HAP-1 (cell line): ENCODE measurements at regions not wholly inside any gene's neighbourhood (a gene's known extent, or its start where the extent isn't known, plus 50 kb on each side); places are given as distances from the start of the nearest gene placed in this dataset.
"Not testable (repeated sequence)": the region's sequence is repeated elsewhere in the genome, so short reads cannot be mapped to it uniquely, and the experiment has no call there.

Experiments used
- DNase-seq, 2 experiments: peaks; one replicate each; pipeline ENCODE4 v3.0.0-alpha.2; 2016 to 2020; ENCODE audit warnings: low spot score in 2 of 2
- H3K27me3 ChIP-seq: fragments of 250-450 bp; sonication (Bioruptor Pico); 2 replicates; pipeline ENCODE4 v1.5.1; 2020; ENCODE audit warnings: low read depth, mild to moderate bottlenecking, moderate library complexity
- H3K36me3 ChIP-seq: fragments of 250-450 bp; sonication (Bioruptor Pico); replicated peaks from 2 replicates; pipeline ENCODE4 v1.5.1; 2020; ENCODE audit warnings: mild to moderate bottlenecking
- H3K4me1 ChIP-seq: fragments of 250-450 bp; sonication (Bioruptor Pico); 2 replicates; pipeline ENCODE4 v1.5.1; 2020; ENCODE audit warnings: mild to moderate bottlenecking
- H3K4me3 ChIP-seq: fragments of 250-450 bp; sonication (Bioruptor Pico); 2 replicates; pipeline ENCODE4 v1.5.1; 2020; ENCODE audit warnings: mild to moderate bottlenecking, moderate library complexity
- H3K9me3 ChIP-seq: fragments of 250-450 bp; sonication (Bioruptor Pico); 2 replicates; pipeline ENCODE4 v1.5.1; 2020; ENCODE audit warnings: mild to moderate bottlenecking, moderate library complexity
- in situ Hi-C: fragments of 300-500 bp; cut with MboI; formaldehyde crosslinking; loops from 3 replicates; pipeline ENCODE4 v1.14.3; 2020; ENCODE audit warnings: low sequenced_read_pairs, inconsistent platforms, mixed read lengths

GRCh38 chr6:135110261-135110781 is 55.7 kb upstream of the HBS1L start:
- in situ Hi-C loops, H3K36me3 ChIP-seq, H3K4me1 ChIP-seq, H3K9me3 ChIP-seq, DNase-seq, H3K4me3 ChIP-seq, H3K27me3 ChIP-seq: not testable (repeated sequence)

- in situ Hi-C loops = no loop called here
- no peaks in the 10 kb centered on the region for H3K36me3 ChIP-seq
- H3K9me3 ChIP-seq = no peaks in the 10 kb centered on the region
- no peaks in the 10 kb centered on the region for H3K27me3 ChIP-seq
- H3K4me1 ChIP-seq = no peaks in the 10 kb centered on the region
- DNase-seq = no peak
- no peak overlapping the region for H3K4me3 ChIP-seq
Measured at GRCh38 chr6:135109761-135110160, 55.1 kb upstream of the HBS1L start.

GRCh38 chr6:135108692-135109091 is 54.1 kb upstream of the HBS1L start:
- Histone ChIP-seq H3K36me3 (no peaks in the 10 kb centered on the region), H3K4me1 (no peaks in the 10 kb centered on the region), H3K9me3 (no peaks in the 10 kb centered on the region), H3K4me3 (no peak overlapping the region), H3K27me3 (no peaks in the 10 kb centered on the region)
- in situ Hi-C loops = no loop called here
- DNase-seq = no peak

GRCh38 chr6:135106611-135107010 is 52.0 kb upstream of the HBS1L start:
- H3K36me3 ChIP-seq = no peaks in the 10 kb centered on the region
- H3K27me3 ChIP-seq = no peaks in the 10 kb centered on the region
- in situ Hi-C loops = no loop called here
- no peaks in the 10 kb centered on the region for H3K9me3 ChIP-seq
- H3K4me1 ChIP-seq = peaks cover 13% of the 10 kb centered on the region
- no peak for DNase-seq
- no peak overlapping the region for H3K4me3 ChIP-seq

- Histone ChIP-seq H3K27me3 (no peaks in the 10 kb centered on the region), H3K4me1 (peaks cover 14% of the 10 kb centered on the region), H3K36me3 (no peaks in the 10 kb centered on the region), H3K4me3 (no peak overlapping the region), H3K9me3 (no peaks in the 10 kb centered on the region)
- DNase-seq = no peak
- in situ Hi-C loops = no loop called here
Measured at GRCh38 chr6:135105710-135106109, 51.1 kb upstream of the HBS1L start.

GRCh38 chr6:135105299-135105698 is 50.7 kb upstream of the HBS1L start:
- no peak overlapping the region for H3K4me3 ChIP-seq
- H3K36me3 ChIP-seq = no peaks in the 10 kb centered on the region
- H3K9me3 ChIP-seq = no peaks in the 10 kb centered on the region
- peaks cover 14% of the 10 kb centered on the region for H3K4me1 ChIP-seq
- DNase-seq = no peak
- H3K27me3 ChIP-seq = no peaks in the 10 kb centered on the region
- in situ Hi-C loops = no loop called here
